BLaER1 (cell line): ENCODE measurements at regions not wholly inside any gene's neighbourhood (a gene's known extent, or its start where the extent isn't known, plus 50 kb on each side); places are given as distances from the start of the nearest gene placed in this dataset.

ENCODE experiments used
- H3K27ac ChIP-seq: shearing (Covaris generic); formaldehyde crosslinking; 2 replicates; pipeline ENCODE4 v1.8.1; 2022
- H3K27me3 ChIP-seq: shearing (Covaris generic); formaldehyde crosslinking; 2 replicates; pipeline ENCODE4 v1.8.1; 2022
- H3K36me3 ChIP-seq: shearing (Covaris generic); formaldehyde crosslinking; 2 replicates; pipeline ENCODE4 v1.8.1; 2022
- H3K4me1 ChIP-seq: shearing (Covaris generic); formaldehyde crosslinking; 2 replicates; pipeline ENCODE4 v1.8.1; 2022
- H3K4me2 ChIP-seq: shearing (Covaris generic); formaldehyde crosslinking; 2 replicates; pipeline ENCODE4 v1.8.1; 2022
- H3K4me3 ChIP-seq: shearing (Covaris generic); formaldehyde crosslinking; 2 replicates; pipeline ENCODE4 v1.8.1; 2022
- H3K9ac ChIP-seq: shearing (Covaris generic); formaldehyde crosslinking; 2 replicates; pipeline ENCODE4 v1.8.1; 2022
- H3K9me3 ChIP-seq: shearing (Covaris generic); formaldehyde crosslinking; 2 replicates; pipeline ENCODE4 v1.8.1; 2022
- H4K20me1 ChIP-seq: shearing (Covaris generic); formaldehyde crosslinking; 2 replicates; pipeline ENCODE4 v1.8.1; 2022
- Cebpa-rat ChIP-seq: shearing (Covaris generic); IDR thresholded peaks from 2 replicates; pipeline ENCODE4 v1.8.1; 2022

GRCh38 chr6:168892031-168892430, 361.6 kb downstream of the THBS2 start:
- Histone ChIP-seq H3K4me1 (peaks cover 16% of the 10 kb centered on the region), H4K20me1 (no peaks in the 10 kb centered on the region), H3K27ac (no peak overlapping the region), H3K36me3 (no peaks in the 10 kb centered on the region), H3K9ac (no peak overlapping the region), H3K27me3 (no peaks in the 10 kb centered on the region), H3K4me2 (no peak overlapping the region), H3K9me3 (peaks cover 8% of the 10 kb centered on the region), H3K4me3 (no peak overlapping the region)
- TF ChIP-seq Cebpa-rat: no peak

- peaks cover 16% of the 10 kb centered on the region for H3K4me1 ChIP-seq
- H3K27ac ChIP-seq: no peak overlapping the region
- H3K4me3 ChIP-seq: no peak overlapping the region
- no peak overlapping the region for H3K9ac ChIP-seq
- no peaks in the 10 kb centered on the region for H4K20me1 ChIP-seq
- no peaks in the 10 kb centered on the region for H3K36me3 ChIP-seq
- H3K27me3 ChIP-seq: no peaks in the 10 kb centered on the region
- H3K9me3 ChIP-seq: no peaks in the 10 kb centered on the region
- peak overlapping the region; percentile 42 for H3K4me2 ChIP-seq
- TF ChIP-seq Cebpa-rat: no peak
Observed at GRCh38 chr6:168890981-168891365, 362.7 kb downstream of the THBS2 start.

- Histone ChIP-seq H3K27me3 (no peaks in the 10 kb centered on the region), H3K4me1 (peaks cover 14% of the 10 kb centered on the region), H3K9ac (no peak overlapping the region), H3K9me3 (no peaks in the 10 kb centered on the region), H3K4me3 (no peak overlapping the region), H3K4me2 (peak overlapping the region; percentile 42), H4K20me1 (no peaks in the 10 kb centered on the region), H3K27ac (no peak overlapping the region), H3K36me3 (no peaks in the 10 kb centered on the region)
- TF ChIP-seq Cebpa-rat: no peak
Observed at GRCh38 chr6:168890306-168890980, 363.2 kb downstream of the THBS2 start.

GRCh38 chr6:168888786-168889345, 364.8 kb downstream of the THBS2 start:
- Histone ChIP-seq H3K4me1 (peaks cover 16% of the 10 kb centered on the region), H3K9ac (no peak overlapping the region), H3K36me3 (no peaks in the 10 kb centered on the region), H3K9me3 (no peaks in the 10 kb centered on the region), H3K27me3 (no peaks in the 10 kb centered on the region), H3K27ac (no peak overlapping the region), H3K4me2 (no peak overlapping the region), H3K4me3 (no peak overlapping the region), H4K20me1 (no peaks in the 10 kb centered on the region)
- TF ChIP-seq Cebpa-rat: no peak

- TF ChIP-seq Cebpa-rat: no peak
Observed at GRCh38 chr6:168888102-168888501, 365.5 kb downstream of the THBS2 start.

GRCh38 chr6:168887621-168888020, 366.0 kb downstream of the THBS2 start:
- no peak overlapping the region for H3K27ac ChIP-seq
- no peak overlapping the region for H3K4me2 ChIP-seq
- no peak for TF ChIP-seq Cebpa-rat
- no peaks in the 10 kb centered on the region for H3K9me3 ChIP-seq
- no peak overlapping the region for H3K9ac ChIP-seq
- no peaks in the 10 kb centered on the region for H3K27me3 ChIP-seq
- H3K36me3 ChIP-seq: no peaks in the 10 kb centered on the region
- no peak overlapping the region for H3K4me3 ChIP-seq
- H3K4me1 ChIP-seq: peaks cover 18% of the 10 kb centered on the region
- H4K20me1 ChIP-seq: no peaks in the 10 kb centered on the region

More at GRCh38 chr6:168888102-168888501, 365.5 kb downstream of the THBS2 start:
- Histone ChIP-seq H4K20me1 (no peaks in the 10 kb centered on the region), H3K36me3 (no peaks in the 10 kb centered on the region), H3K4me2 (no peak overlapping the region), H3K4me3 (no peak overlapping the region), H3K9me3 (no peaks in the 10 kb centered on the region), H3K27ac (no peak overlapping the region), H3K27me3 (no peaks in the 10 kb centered on the region), H3K4me1 (peaks cover 18% of the 10 kb centered on the region), H3K9ac (no peak overlapping the region)

- no peaks in the 10 kb centered on the region for H3K9me3 ChIP-seq
- H3K27ac ChIP-seq: no peak overlapping the region
- peaks cover 18% of the 10 kb centered on the region for H3K4me1 ChIP-seq
- H3K27me3 ChIP-seq: no peaks in the 10 kb centered on the region
- TF ChIP-seq Cebpa-rat: no peak
- H3K4me3 ChIP-seq: no peak overlapping the region
- no peak overlapping the region for H3K9ac ChIP-seq
- H4K20me1 ChIP-seq: no peaks in the 10 kb centered on the region
- no peak overlapping the region for H3K4me2 ChIP-seq
- H3K36me3 ChIP-seq: no peaks in the 10 kb centered on the region
Observed at GRCh38 chr6:168886964-168887363, 366.7 kb downstream of the THBS2 start.

- Histone ChIP-seq H3K9me3 (no peaks in the 10 kb centered on the region), H3K4me1 (peaks cover 14% of the 10 kb centered on the region), H3K9ac (no peak overlapping the region), H3K4me2 (no peak overlapping the region), H4K20me1 (no peaks in the 10 kb centered on the region), H3K27ac (no peak overlapping the region), H3K27me3 (no peaks in the 10 kb centered on the region), H3K36me3 (no peaks in the 10 kb centered on the region), H3K4me3 (no peak overlapping the region)
- no peak for TF ChIP-seq Cebpa-rat
Observed at GRCh38 chr6:168885751-168886742, 367.6 kb downstream of the THBS2 start.

- H3K9ac ChIP-seq: no peak overlapping the region
- H3K4me2 ChIP-seq: no peak overlapping the region; the same call in 1 of the 2 replicates
- H3K36me3 ChIP-seq: no peaks in the 10 kb centered on the region
- H3K4me3 ChIP-seq: no peak overlapping the region
- no peaks in the 10 kb centered on the region for H3K9me3 ChIP-seq
- no peaks in the 10 kb centered on the region for H4K20me1 ChIP-seq
- H3K27me3 ChIP-seq: no peaks in the 10 kb centered on the region
- TF ChIP-seq Cebpa-rat: no peak
- H3K27ac ChIP-seq: no peak overlapping the region
- peaks cover 7% of the 10 kb centered on the region for H3K4me1 ChIP-seq
Observed at GRCh38 chr6:168885196-168885595, 368.4 kb downstream of the THBS2 start.

GRCh38 chr6:168884646-168885086, 369.0 kb downstream of the THBS2 start:
- Histone ChIP-seq H3K4me3 (peak overlapping the region; percentile 54), H3K9ac (peak overlapping the region; percentile 45), H3K27me3 (no peaks in the 10 kb centered on the region), H3K4me2 (peak overlapping the region; percentile 65), H3K4me1 (peaks cover 7% of the 10 kb centered on the region), H3K27ac (no peak overlapping the region), H4K20me1 (no peaks in the 10 kb centered on the region), H3K36me3 (no peaks in the 10 kb centered on the region), H3K9me3 (no peaks in the 10 kb centered on the region)
- no peak for TF ChIP-seq Cebpa-rat
